ENCODE measurements at regions not wholly inside any gene's neighbourhood (a gene's known extent, or its start where the extent isn't known, plus 50 kb on each side); places are given as distances from the start of the nearest gene placed in this dataset.

DNA sequence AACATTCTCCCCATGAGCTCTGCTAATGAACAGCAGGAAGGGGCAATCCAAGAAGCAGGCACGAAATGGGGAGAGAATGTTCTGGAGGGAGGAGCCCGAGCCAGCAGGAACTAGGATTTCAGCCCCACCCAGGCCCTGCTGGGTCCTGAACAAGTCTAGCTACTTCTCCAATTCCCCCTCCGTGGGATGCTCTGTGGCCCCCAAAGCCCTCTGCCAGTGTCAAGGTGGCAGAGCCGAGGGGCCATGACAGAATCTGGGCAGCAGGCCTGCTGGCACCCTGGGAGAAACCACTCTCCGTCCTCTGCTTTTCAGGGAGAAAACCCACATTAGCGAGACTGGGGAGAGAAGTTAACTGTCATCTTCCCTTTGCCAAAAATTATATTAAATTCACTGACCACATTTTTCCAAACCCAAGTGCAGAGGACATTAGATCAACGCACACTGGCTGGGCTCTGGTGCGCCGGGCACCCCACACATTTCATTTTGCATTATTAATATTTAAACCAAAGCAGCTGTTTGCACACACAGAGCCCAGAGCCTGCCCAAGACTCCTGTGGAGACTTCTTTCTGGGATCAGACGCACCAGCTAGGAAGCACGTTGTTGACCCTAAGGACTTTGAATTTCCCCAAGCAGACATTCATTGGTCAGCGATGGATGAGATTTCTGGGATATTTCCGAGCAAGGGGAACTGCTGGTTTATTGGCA lies 80.2 kb upstream of the PKDCC start:
- DNase-seq, result peak; percentile 85
- Histone ChIP-seq H3K4me3 (ENCODE audit: low read length) (no peak overlapping the region), H3K4me1 (ENCODE audit: control insufficient read depth, insufficient read depth, low read length) (peaks cover 63% of the 10 kb centered on the region), H3K27me3 (ENCODE audit: control insufficient read depth, insufficient read depth, low read length) (no peaks in the 10 kb centered on the region), H3K27ac (ENCODE audit: low read length) (peak overlapping the region; percentile 91), H3K9me3 (replicated peaks; ENCODE audit: control insufficient read depth, low read depth, low read length) (no peaks in the 10 kb centered on the region), H3K36me3 (ENCODE audit: control insufficient read depth, insufficient read depth, low read length) (no peaks in the 10 kb centered on the region)
- 23% methylated on average over 7 of the region's 13 CpGs for WGBS (ENCODE audit: insufficient coverage)

DNA sequence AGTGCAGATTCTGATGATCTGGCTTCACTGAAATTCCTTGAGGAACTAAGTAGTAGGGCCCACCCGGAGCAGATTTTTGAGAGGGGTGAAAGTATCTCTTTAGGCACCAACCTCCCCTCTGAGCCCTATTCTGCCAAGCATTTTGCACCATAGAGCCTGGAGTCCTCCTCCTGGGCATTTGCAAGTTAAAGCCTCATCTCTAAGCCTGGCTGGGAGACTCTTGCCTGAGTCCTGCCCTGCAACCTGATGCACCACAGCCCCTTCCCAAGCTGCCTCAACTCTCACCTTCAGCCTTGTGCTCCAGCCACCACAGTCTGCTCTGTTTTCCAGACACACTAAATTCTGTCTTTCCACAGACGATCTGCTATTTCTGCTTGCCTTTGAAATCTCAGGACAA lies 79.6 kb upstream of the PKDCC start:
- peaks cover 61% of the 10 kb centered on the region for H3K4me1 ChIP-seq (ENCODE audit: control insufficient read depth, insufficient read depth, low read length)
- H3K36me3 ChIP-seq (ENCODE audit: control insufficient read depth, insufficient read depth, low read length), result no peaks in the 10 kb centered on the region
- H3K4me3 ChIP-seq (ENCODE audit: low read length), result no peak overlapping the region
- 45% methylated on average over 1 of the region's 2 CpGs for whole genome bisulfite sequencing (ENCODE audit: insufficient coverage)
- H3K27ac ChIP-seq (ENCODE audit: low read length), result peak overlapping the region; percentile 91
- no peak for DNase-seq
- no peaks in the 10 kb centered on the region for H3K9me3 ChIP-seq (replicated peaks; ENCODE audit: control insufficient read depth, low read depth, low read length)
- H3K27me3 ChIP-seq (ENCODE audit: control insufficient read depth, insufficient read depth, low read length), result no peaks in the 10 kb centered on the region

DNA sequence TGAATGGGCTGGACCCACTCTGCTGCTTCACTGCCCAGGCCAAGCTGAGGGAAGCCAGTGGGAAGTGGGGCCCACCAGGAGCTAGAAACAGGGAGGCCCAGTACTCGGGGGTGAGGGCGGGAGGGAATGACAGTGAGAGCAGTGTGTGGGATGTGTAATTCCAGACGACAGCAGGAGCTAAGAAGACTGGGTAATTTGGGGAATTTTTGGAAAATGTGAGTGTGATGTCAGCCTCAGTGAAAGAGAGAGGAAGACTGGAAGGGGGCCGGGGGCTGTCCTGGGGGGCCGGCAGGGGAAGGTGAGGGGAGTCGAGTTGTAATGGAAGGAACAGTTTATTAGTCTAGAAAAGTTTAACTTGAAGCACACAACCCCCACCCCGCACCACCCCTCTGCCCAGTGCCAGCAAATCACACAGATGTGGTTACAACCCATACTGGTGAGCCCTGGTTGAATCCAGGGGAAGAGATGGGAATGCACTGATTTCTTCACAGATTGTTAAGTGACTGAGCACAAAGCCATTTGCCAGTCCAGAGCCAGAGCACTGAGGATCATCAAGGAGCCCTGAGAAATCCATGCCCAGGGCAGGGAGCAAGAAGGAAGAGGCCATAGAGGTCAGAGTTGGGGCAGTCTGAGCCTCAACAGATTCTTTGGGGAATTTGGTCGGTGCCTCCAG lies 76.7 kb upstream of the PKDCC start:
- DNase-seq, result peak; percentile 84

DNA sequence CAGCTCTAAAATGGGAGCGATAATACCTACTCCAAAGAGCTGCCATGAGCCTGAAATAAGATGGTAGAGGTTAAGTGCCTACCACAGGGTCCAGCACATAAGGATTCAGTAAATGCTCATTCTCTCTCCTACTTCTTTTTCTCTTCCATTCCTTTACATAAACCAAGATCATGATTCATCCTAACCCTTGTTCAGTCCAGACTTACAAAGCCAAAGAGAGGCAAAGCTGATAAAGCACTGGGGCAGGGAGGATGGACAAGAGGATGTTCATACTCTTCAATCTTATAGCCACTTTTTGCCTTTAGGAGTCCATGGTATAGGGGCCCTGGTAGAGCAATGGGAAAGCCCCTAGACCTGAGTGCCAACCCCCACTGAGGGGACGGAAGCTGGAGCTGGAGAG lies 75.6 kb upstream of the PKDCC start:
- no peak overlapping the region for H3K4me3 ChIP-seq (ENCODE audit: low read length)
- no peak overlapping the region for H3K27ac ChIP-seq (ENCODE audit: low read length)
- H3K27me3 ChIP-seq (ENCODE audit: control insufficient read depth, insufficient read depth, low read length), result no peaks in the 10 kb centered on the region
- H3K9me3 ChIP-seq (replicated peaks; ENCODE audit: control insufficient read depth, low read depth, low read length), result no peaks in the 10 kb centered on the region
- H3K36me3 ChIP-seq (ENCODE audit: control insufficient read depth, insufficient read depth, low read length), result no peaks in the 10 kb centered on the region
- no peak for DNase-seq
- WGBS (ENCODE audit: insufficient coverage), result 100% methylated on average over 1 of the region's 2 CpGs
- peaks cover 21% of the 10 kb centered on the region for H3K4me1 ChIP-seq (ENCODE audit: control insufficient read depth, insufficient read depth, low read length)

More for the DNA sequence above, 76.7 kb upstream of the PKDCC start:
- peak overlapping the region; percentile 47 for H3K27ac ChIP-seq (ENCODE audit: low read length)
- WGBS (ENCODE audit: insufficient coverage), result 34% methylated on average over 3 of the region's 8 CpGs
- H3K36me3 ChIP-seq (ENCODE audit: control insufficient read depth, insufficient read depth, low read length), result no peaks in the 10 kb centered on the region
- H3K4me3 ChIP-seq (ENCODE audit: low read length), result no peak overlapping the region
- H3K9me3 ChIP-seq (replicated peaks; ENCODE audit: control insufficient read depth, low read depth, low read length), result no peaks in the 10 kb centered on the region
- peaks cover 31% of the 10 kb centered on the region for H3K4me1 ChIP-seq (ENCODE audit: control insufficient read depth, insufficient read depth, low read length)
- H3K27me3 ChIP-seq (ENCODE audit: control insufficient read depth, insufficient read depth, low read length), result no peaks in the 10 kb centered on the region

DNA sequence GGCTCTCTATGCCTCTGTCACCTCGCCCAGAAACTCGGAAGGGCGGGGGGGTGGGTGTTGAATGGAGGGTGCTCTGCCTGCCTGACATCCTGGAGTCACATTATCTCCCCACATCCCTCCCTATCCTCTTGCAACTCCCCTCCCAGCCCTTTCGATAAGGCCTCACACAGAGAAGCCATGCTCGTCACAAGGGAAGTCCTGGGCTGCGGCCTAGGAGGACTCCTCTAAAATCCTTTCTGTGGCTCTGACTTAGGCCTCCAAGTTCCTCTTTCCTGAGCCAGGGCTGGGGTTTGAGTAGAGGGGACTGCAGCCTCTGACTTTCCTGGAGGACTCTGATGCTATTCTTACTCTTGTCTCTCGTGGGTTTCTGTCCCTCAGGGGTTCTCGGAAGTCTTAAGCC lies 75.0 kb upstream of the PKDCC start:
- Histone ChIP-seq H3K4me1 (ENCODE audit: control insufficient read depth, insufficient read depth, low read length) (peaks cover 15% of the 10 kb centered on the region), H3K27ac (ENCODE audit: low read length) (no peak overlapping the region), H3K4me3 (ENCODE audit: low read length) (no peak overlapping the region), H3K27me3 (ENCODE audit: control insufficient read depth, insufficient read depth, low read length) (no peaks in the 10 kb centered on the region), H3K9me3 (replicated peaks; ENCODE audit: control insufficient read depth, low read depth, low read length) (no peaks in the 10 kb centered on the region), H3K36me3 (ENCODE audit: control insufficient read depth, insufficient read depth, low read length) (no peaks in the 10 kb centered on the region)
- WGBS (ENCODE audit: insufficient coverage), result no CpG with 5 or more reads among the region's 8 CpGs
- no peak for DNase-seq

DNA sequence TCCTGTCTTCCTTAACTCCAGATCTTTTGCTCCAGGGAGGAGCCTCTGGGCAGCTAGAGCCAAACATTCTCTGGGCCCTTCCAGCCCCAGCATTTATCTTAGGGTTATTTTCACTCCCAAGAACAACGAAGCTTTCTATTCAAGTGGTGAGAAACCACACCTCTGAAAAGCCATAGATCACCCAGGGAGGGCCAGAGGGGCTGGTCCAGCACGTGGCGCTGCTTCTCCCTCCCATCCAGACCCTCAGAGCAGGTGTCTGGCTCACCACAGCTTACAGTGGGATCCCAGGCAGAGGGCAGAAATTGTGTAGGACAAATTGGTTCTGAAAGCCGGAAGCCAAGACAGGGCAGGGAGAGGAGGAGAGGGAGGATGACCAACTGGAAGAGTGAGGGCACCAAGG lies 74.0 kb upstream of the PKDCC start:
- Histone ChIP-seq H3K4me1 (ENCODE audit: control insufficient read depth, insufficient read depth, low read length) (peaks cover 10% of the 10 kb centered on the region), H3K36me3 (ENCODE audit: control insufficient read depth, insufficient read depth, low read length) (no peaks in the 10 kb centered on the region), H3K27ac (ENCODE audit: low read length) (no peak overlapping the region), H3K4me3 (ENCODE audit: low read length) (no peak overlapping the region), H3K27me3 (ENCODE audit: control insufficient read depth, insufficient read depth, low read length) (no peaks in the 10 kb centered on the region), H3K9me3 (replicated peaks; ENCODE audit: control insufficient read depth, low read depth, low read length) (no peaks in the 10 kb centered on the region)
- DNase-seq, result no peak
- WGBS (ENCODE audit: insufficient coverage), result no CpG with 5 or more reads among the region's 4 CpGs

DNA sequence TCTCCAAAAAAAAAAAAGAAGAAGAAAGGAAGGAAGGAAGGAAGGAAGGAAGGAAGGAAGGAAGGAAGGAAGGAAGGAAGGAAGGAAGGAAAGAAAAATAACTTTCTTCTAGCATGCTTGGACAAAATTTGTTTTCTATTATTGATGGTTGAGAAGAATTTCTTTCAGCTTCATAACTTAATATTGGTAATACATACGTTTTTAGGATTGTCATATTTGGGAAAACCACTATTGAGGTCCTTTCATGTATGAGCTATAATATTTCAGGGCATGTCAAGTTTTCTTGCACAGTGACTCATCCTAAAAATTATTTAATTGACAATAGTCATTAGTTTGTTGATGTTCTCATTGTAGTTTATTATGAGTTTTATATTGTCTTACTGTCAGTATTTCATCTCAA lies 66.4 kb upstream of the PKDCC start:
- no peak for DNase-seq
- no peaks in the 10 kb centered on the region for H3K27me3 ChIP-seq (ENCODE audit: control insufficient read depth, insufficient read depth, low read length)
- H3K36me3 ChIP-seq (ENCODE audit: control insufficient read depth, insufficient read depth, low read length), result no peaks in the 10 kb centered on the region
- no peak overlapping the region for H3K4me3 ChIP-seq (ENCODE audit: low read length)
- peaks cover 5% of the 10 kb centered on the region for H3K4me1 ChIP-seq (ENCODE audit: control insufficient read depth, insufficient read depth, low read length)
- H3K27ac ChIP-seq (ENCODE audit: low read length), result no peak overlapping the region
- H3K9me3 ChIP-seq (replicated peaks; ENCODE audit: control insufficient read depth, low read depth, low read length), result no peaks in the 10 kb centered on the region
- WGBS (ENCODE audit: insufficient coverage), result no CpG with 5 or more reads among the region's 1 CpG

DNA sequence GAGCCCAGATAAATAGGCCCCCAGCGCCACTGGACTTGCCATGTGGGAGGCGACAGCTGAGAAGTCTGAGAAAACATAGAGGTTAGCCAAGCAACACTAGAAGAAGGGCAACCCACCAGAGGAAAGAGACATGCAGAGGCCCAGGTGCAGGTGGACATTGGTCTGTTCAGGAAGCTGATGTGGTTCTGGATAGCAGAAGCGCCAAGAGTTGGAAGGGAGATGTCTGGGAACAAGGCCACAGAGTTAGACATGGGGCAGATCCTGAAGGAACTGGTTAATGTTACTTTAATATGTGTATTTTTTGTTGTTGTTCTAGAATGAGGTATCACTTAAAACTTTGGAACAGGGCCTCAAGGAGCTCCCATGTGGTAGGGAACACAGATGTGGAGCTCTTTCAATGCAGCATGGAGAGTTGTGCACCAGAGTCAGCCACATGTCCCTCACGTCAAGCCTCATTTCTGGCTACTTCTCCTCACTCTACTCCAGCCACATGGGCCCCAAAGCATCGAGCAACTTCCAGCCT lies 62.2 kb upstream of the PKDCC start:
- H3K36me3 ChIP-seq (ENCODE audit: control insufficient read depth, insufficient read depth, low read length), result no peaks in the 10 kb centered on the region
- H3K4me1 ChIP-seq (ENCODE audit: control insufficient read depth, insufficient read depth, low read length), result peaks cover 23% of the 10 kb centered on the region
- WGBS (ENCODE audit: insufficient coverage), result 62% methylated on average over 5 of the region's 5 CpGs
- peak overlapping the region; percentile 13 for H3K27ac ChIP-seq (ENCODE audit: low read length)
- H3K27me3 ChIP-seq (ENCODE audit: control insufficient read depth, insufficient read depth, low read length), result no peaks in the 10 kb centered on the region
- H3K9me3 ChIP-seq (replicated peaks; ENCODE audit: control insufficient read depth, low read depth, low read length), result no peaks in the 10 kb centered on the region
- DNase-seq, result peak; percentile 75
- H3K4me3 ChIP-seq (ENCODE audit: low read length), result no peak overlapping the region

DNA sequence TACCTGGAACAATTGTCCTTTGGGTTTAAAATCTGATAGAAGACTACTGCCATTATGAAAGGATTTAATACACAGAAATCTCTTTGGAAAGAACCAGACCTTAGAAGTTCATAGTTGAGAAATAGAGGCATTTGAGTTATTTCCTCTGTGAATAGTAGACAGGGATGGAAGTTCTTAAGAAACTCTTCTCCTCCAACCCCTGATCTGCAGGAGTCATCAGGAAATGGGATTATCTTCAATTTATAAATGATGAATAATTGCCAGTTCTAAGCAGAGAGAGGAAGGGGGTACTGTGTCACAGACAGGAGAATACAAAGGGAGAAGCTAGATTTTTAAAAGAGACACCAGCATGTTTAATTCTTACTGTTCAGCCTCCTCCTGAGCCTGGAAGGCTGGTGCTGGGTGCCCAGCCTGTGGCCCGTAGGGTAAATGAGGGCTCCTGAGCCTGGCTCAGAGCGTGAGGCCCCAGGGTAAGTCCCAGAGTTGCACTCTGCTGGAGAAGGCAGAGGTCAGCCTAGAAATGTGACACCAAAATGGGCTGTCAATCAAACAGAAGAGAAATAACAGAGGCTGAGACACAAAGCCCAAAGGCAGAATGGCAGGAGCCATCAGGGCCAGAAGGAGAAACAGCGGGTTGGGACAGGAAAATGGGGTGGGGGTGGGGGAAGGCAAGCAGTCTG lies 58.2 kb upstream of the PKDCC start:
- no peaks in the 10 kb centered on the region for H3K36me3 ChIP-seq (ENCODE audit: control insufficient read depth, insufficient read depth, low read length)
- H3K27ac ChIP-seq (ENCODE audit: low read length), result peak overlapping the region; percentile 3
- H3K4me3 ChIP-seq (ENCODE audit: low read length), result no peak overlapping the region
- 66% methylated on average over 2 of the region's 3 CpGs for WGBS (ENCODE audit: insufficient coverage)
- no peaks in the 10 kb centered on the region for H3K9me3 ChIP-seq (replicated peaks; ENCODE audit: control insufficient read depth, low read depth, low read length)
- H3K27me3 ChIP-seq (ENCODE audit: control insufficient read depth, insufficient read depth, low read length), result no peaks in the 10 kb centered on the region
- no peak for DNase-seq
- H3K4me1 ChIP-seq (ENCODE audit: control insufficient read depth, insufficient read depth, low read length), result peaks cover 26% of the 10 kb centered on the region

DNA sequence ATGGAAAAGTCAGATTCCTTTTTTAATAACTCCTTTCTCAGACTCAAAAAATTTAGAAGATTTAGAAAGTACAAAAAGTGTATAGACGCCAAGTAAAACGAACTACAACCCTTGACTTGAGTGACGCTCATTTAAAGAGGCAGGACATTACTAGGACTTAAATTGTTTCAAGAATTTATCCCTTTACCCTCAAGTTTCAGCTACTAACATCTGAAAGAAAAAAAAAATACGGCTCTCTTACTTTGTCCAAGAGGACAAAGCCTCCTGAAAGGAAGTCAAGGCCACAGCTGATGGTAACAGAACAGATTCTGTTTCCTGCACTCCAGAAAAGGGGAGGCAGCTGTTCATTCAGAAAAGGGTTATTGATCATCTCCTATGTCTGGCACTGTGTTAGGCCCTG lies 57.6 kb upstream of the PKDCC start:
- no peak for DNase-seq
- Histone ChIP-seq H3K27me3 (ENCODE audit: control insufficient read depth, insufficient read depth, low read length) (no peaks in the 10 kb centered on the region), H3K27ac (ENCODE audit: low read length) (peak overlapping the region; percentile 3), H3K9me3 (replicated peaks; ENCODE audit: control insufficient read depth, low read depth, low read length) (no peaks in the 10 kb centered on the region), H3K4me1 (ENCODE audit: control insufficient read depth, insufficient read depth, low read length) (peaks cover 26% of the 10 kb centered on the region), H3K4me3 (ENCODE audit: low read length) (no peak overlapping the region), H3K36me3 (ENCODE audit: control insufficient read depth, insufficient read depth, low read length) (no peaks in the 10 kb centered on the region)
- 20% methylated on average over 1 of the region's 4 CpGs for WGBS (ENCODE audit: insufficient coverage)

Data from muscle of leg (tissue), 3 donors.